ENCODE measurements at regions not wholly inside any gene's neighbourhood (a gene's known extent, or its start where the extent isn't known, plus 50 kb on each side); places are given as distances from the start of the nearest gene placed in this dataset.
"Not testable (repeated sequence)": the region's sequence is repeated elsewhere in the genome, so short reads cannot be mapped to it uniquely, and the experiment has no call there.

DNA sequence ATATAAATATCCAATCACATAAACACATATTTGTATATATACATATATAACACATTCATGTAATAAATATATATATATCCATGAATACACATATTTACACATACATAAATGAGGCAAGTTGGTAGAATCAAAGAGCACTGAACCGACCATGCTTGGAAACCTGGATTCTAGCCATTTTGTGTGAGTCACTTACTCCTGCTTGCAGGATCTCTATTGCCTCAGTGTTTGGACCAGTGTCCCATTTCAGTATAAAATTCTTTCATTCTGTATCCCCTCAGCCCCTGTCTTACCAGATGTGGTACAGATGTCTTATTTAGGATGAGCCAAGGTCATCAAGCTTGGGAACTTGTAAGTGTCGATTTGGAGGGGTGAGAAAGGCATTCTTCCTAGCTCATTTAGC, 391.4 kb upstream of the FRG2C start:
- TF ChIP-seq, protein P1, sequence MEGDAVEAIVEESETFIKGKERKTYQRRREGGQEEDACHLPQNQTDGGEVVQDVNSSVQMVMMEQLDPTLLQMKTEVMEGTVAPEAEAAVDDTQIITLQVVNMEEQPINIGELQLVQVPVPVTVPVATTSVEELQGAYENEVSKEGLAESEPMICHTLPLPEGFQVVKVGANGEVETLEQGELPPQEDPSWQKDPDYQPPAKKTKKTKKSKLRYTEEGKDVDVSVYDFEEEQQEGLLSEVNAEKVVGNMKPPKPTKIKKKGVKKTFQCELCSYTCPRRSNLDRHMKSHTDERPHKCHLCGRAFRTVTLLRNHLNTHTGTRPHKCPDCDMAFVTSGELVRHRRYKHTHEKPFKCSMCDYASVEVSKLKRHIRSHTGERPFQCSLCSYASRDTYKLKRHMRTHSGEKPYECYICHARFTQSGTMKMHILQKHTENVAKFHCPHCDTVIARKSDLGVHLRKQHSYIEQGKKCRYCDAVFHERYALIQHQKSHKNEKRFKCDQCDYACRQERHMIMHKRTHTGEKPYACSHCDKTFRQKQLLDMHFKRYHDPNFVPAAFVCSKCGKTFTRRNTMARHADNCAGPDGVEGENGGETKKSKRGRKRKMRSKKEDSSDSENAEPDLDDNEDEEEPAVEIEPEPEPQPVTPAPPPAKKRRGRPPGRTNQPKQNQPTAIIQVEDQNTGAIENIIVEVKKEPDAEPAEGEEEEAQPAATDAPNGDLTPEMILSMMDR (IDR thresholded peaks at IDR 0.05; ENCODE audit: low read depth, low read length, missing control alignments), result no peak
- DNase-seq, result peak; percentile 35
- Histone ChIP-seq H3K27me3 (replicated peaks) (no peaks in the 10 kb centered on the region), H3K36me3 (replicated peaks) (no peaks in the 10 kb centered on the region), H3K4me3 (ENCODE audit: low read depth, low read length) (no peak overlapping the region), H3K27ac (no peak overlapping the region)
- in situ Hi-C loops (cut with HindIII; ENCODE audit: low pct_ligation_motif_present, low sequenced_read_pairs), result no loop called here

DNA sequence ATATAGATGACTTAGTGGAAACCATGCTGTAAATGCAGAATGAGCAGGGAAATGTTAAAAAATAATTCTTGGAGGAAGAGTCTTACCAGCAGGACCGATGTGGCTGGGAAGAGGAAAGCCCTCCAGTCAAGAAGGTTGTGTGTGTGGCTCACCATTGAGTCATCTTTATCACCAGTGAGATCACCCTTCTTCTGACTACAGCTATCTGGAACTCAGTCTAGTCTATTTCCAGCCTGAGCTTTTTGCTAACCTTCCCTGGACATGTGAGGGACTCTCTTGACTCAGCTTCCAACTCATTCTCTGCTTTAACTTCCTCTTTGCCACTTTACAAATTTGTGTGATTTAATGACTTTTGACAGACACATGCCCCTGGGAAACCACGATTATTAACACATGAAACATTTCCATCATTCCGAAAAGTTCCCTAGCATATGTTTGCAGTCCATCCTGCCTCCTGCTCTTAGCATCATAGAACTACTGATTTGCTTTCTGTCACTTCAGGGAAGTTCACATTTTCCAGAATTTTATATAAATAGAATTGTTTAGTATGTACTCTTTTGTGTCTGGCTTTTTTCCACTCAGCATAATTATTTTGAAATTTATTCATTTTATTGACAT, 378.5 kb upstream of the FRG2C start:
- peak; percentile 85 for DNase-seq
- H3K27me3 ChIP-seq (replicated peaks); H3K4me3 ChIP-seq (ENCODE audit: low read depth, low read length); H3K36me3 ChIP-seq (replicated peaks); in situ Hi-C loops (cut with HindIII; ENCODE audit: low pct_ligation_motif_present, low sequenced_read_pairs): not testable (repeated sequence)
- H3K27ac ChIP-seq, result peak overlapping the region; percentile 34

DNA sequence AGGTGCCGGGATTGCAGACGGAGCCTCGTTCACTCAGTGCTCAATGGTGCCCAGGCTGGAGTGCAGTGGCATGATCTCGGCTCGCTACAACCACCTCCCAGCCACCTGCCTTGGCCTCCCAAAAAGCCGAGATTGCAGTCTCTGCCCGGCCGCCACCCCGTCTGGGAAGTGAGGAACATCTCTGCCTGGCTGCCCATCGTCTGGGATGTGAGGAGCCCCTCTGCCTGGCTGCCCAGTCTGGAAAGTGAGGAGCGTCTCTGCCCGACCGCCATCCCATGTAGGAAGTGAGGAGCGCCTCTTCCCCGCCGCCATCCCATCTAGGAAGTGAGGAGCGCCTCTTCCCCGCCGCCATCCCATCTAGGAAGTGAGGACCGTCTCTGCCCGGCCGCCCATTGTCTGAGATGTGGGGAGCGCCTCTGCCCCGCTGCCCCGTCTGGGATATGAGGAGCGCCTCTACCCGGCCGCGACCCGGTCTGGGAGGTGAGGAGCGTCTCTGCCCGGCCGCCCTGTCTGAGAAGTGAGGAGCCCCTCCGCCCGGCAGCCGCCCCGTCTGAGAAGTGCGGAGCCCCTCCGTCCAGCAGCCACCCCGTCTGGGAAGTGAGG, 375.1 kb upstream of the FRG2C start:
- in situ Hi-C loops (cut with HindIII; ENCODE audit: low pct_ligation_motif_present, low sequenced_read_pairs); H3K36me3 ChIP-seq (replicated peaks); H3K27ac ChIP-seq; H3K27me3 ChIP-seq (replicated peaks); H3K4me3 ChIP-seq (ENCODE audit: low read depth, low read length); DNase-seq: not testable (repeated sequence)

DNA sequence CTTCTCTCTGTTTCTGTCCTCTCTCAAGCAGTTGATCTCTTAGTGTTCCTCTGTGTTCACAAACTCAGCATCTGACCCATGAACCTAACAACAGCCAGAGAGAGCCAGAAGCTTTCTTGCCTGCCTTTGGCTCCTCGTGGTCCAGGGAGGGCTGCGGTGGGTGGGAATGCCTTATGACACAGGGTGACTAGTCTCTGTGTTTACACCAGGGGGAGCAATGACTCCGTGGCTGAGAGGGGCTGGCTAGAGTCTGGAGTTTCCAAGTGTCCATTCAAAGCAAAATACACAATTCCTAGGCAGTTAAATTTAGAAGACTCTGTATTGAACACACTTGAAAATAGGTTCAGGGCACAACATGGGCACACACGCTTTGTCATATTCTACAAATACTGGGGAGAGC, 370.0 kb upstream of the FRG2C start:
- H3K27me3 ChIP-seq (replicated peaks), result no peaks in the 10 kb centered on the region
- TF ChIP-seq, protein P1 (IDR thresholded peaks at IDR 0.05; ENCODE audit: low read depth, low read length, missing control alignments), result peak; percentile 78
- H3K36me3 ChIP-seq (replicated peaks), result no peaks in the 10 kb centered on the region
- no peak overlapping the region for H3K27ac ChIP-seq
- peak; percentile 43 for DNase-seq
- in situ Hi-C loops (cut with HindIII; ENCODE audit: low pct_ligation_motif_present, low sequenced_read_pairs), result no loop called here
- no peak overlapping the region for H3K4me3 ChIP-seq (ENCODE audit: low read depth, low read length)

DNA sequence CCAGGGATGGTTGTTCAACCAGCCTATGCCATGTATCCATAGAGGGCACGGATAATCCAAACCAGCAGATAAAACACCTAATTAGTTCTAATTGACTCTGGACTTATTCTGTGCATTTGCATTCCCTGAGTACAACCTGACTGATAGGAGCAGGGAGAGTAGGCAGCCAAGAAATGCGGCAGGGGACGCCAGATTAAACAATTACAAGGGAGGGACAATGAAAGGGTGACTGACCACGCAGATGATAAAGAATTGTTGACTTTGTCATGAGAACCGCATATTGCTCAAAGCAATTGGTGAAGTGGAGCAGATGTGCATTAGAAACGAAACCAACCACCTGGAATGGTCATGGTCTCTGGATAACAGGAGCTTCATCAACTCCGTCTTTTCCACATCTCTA, 369.1 kb upstream of the FRG2C start:
- no peak for DNase-seq
- H3K27ac ChIP-seq, result no peak overlapping the region
- H3K27me3 ChIP-seq (replicated peaks), result no peaks in the 10 kb centered on the region
- no peak overlapping the region for H3K4me3 ChIP-seq (ENCODE audit: low read depth, low read length)
- in situ Hi-C loops (cut with HindIII; ENCODE audit: low pct_ligation_motif_present, low sequenced_read_pairs), result no loop called here
- no peaks in the 10 kb centered on the region for H3K36me3 ChIP-seq (replicated peaks)
- TF ChIP-seq, protein P1 (IDR thresholded peaks at IDR 0.05; ENCODE audit: low read depth, low read length, missing control alignments), result no peak

DNA sequence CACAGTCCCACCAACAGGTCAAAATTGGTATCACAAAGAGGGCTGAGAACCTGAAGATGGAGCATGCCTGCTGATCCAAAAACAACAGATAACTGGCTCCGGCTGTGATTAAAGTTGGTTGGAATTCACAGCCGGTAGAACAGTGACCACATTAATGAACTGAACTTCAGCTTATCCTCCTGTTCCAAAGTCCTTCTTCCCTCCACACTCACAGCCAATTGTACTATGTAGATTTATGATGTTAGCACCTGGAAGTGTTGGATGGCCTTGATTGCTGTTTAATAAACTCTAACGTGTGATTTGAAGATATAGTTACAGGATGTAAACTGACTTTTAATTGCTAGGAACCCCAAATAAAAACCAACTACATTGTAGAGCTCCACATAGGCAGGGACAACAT, 367.3 kb upstream of the FRG2C start:
- Histone ChIP-seq H3K27ac (no peak overlapping the region), H3K27me3 (replicated peaks) (no peaks in the 10 kb centered on the region), H3K36me3 (replicated peaks) (no peaks in the 10 kb centered on the region), H3K4me3 (ENCODE audit: low read depth, low read length) (no peak overlapping the region)
- TF ChIP-seq, protein P1 (IDR thresholded peaks at IDR 0.05; ENCODE audit: low read depth, low read length, missing control alignments), result no peak
- DNase-seq, result no peak
- in situ Hi-C loops (cut with HindIII; ENCODE audit: low pct_ligation_motif_present, low sequenced_read_pairs), result no loop called here

DNA sequence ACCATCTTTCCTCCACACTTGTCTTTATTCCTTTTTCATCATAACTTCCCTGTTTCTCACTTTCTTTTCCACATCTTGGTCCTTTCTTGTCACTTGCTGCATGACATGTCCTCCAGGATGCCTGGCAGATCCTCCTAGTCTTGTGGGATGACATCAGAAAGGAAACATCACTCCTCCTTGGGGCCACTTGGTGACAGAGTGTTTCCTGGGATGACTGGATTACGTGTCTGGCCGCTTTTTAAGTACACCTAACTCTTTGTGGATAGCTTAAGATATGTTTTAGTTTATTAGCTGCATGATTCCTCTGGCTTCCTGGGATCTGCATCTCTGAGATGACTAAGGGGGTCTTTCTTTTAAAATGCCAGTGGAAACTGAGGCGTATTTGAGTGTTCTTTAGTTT, 363.5 kb upstream of the FRG2C start:
- in situ Hi-C loops (cut with HindIII; ENCODE audit: low pct_ligation_motif_present, low sequenced_read_pairs), result no loop called here
- H3K4me3 ChIP-seq (ENCODE audit: low read depth, low read length), result no peak overlapping the region
- DNase-seq, result no peak

DNA sequence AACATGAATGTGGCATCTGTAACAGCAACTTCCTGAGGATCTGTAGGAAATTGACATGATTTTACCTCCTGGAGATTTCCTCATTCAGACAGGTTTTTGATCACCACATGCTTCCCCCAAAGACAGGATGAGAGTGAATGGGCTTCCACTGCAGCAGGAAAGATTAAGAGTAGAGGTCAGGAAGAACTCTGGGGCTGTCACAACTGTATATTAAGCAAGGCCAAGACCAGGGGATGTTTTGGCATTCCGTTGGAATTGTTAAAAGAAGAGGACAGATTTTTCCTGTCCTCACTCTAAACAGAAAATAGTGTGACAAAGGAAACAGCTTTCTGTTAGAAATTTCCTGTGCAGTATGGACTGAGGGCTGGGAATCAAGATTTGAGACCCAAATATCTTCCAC, 363.1 kb upstream of the FRG2C start:
- in situ Hi-C loops (cut with HindIII; ENCODE audit: low pct_ligation_motif_present, low sequenced_read_pairs); DNase-seq; H3K27me3 ChIP-seq (replicated peaks); H3K4me3 ChIP-seq (ENCODE audit: low read depth, low read length); H3K27ac ChIP-seq; H3K36me3 ChIP-seq (replicated peaks): not testable (repeated sequence)

More for the DNA sequence above, 363.5 kb upstream of the FRG2C start:
- Histone ChIP-seq H3K27ac (no peak overlapping the region), H3K36me3 (replicated peaks) (no peaks in the 10 kb centered on the region), H3K27me3 (replicated peaks) (no peaks in the 10 kb centered on the region)
- TF ChIP-seq, protein P1 (IDR thresholded peaks at IDR 0.05; ENCODE audit: low read depth, low read length, missing control alignments), result no peak

Measured in brain microvascular endothelial cell (primary cell).